ENCODE measurements at regions not wholly inside any gene's neighbourhood (a gene's known extent, or its start where the extent isn't known, plus 50 kb on each side); places are given as distances from the start of the nearest gene placed in this dataset.

GRCh38 chr13:33377411-33377810, 91.9 kb upstream of the STARD13 start:
- BruUV-seq (replicated peaks): no TSS peak
- intact Hi-C loops (cut with micrococcal nuclease; ENCODE audit: unreplicated experiment): no loop called here
- CTCF ChIA-PET: no interaction called here

GRCh38 chr13:33377825-33378224, 92.3 kb upstream of the STARD13 start:
- intact Hi-C loops (cut with micrococcal nuclease; ENCODE audit: unreplicated experiment): no loop called here

More at GRCh38 chr13:33377411-33377810, 91.9 kb upstream of the STARD13 start:
- H3K36me3 ChIP-seq (ENCODE audit: insufficient read depth, low read length, poor library complexity, severe bottlenecking): no peaks in the 10 kb centered on the region
- H3K9me3 ChIP-seq (ENCODE audit: low read depth, low read length, poor library complexity, severe bottlenecking): no peaks in the 10 kb centered on the region
- TF ChIP-seq CTCF (conservative IDR thresholded peaks at IDR 0.05; ENCODE audit: low read depth, low read length) (no peak), EZH2 (IDR thresholded peaks at IDR 0.05; ENCODE audit: borderline replicate concordance, low read depth, low read length, poor library complexity, severe bottlenecking) (no peak)
- DNase-seq (ENCODE audit: low spot score): no peak
- H3K27ac ChIP-seq (ENCODE audit: low read depth, low read length, poor library complexity, severe bottlenecking): no peak overlapping the region
- no peaks in the 10 kb centered on the region for H3K27me3 ChIP-seq (replicated peaks; ENCODE audit: insufficient read depth, low read depth, low read length, poor library complexity)
- POLR2A ChIA-PET (ENCODE audit: low non-redundant PET): no interaction called here
- no peak overlapping the region for H3K4me3 ChIP-seq (ENCODE audit: low read depth, low read length, poor library complexity, severe bottlenecking)
- H3K4me1 ChIP-seq (ENCODE audit: insufficient read depth, low read length, poor library complexity, severe bottlenecking): no peaks in the 10 kb centered on the region

GRCh38 chr13:33379608-33380007, 94.1 kb upstream of the STARD13 start:
- peaks cover 6% of the 10 kb centered on the region for H3K4me1 ChIP-seq (ENCODE audit: insufficient read depth, low read length, poor library complexity, severe bottlenecking)
- H3K9me3 ChIP-seq (ENCODE audit: low read depth, low read length, poor library complexity, severe bottlenecking): no peaks in the 10 kb centered on the region
- POLR2A ChIA-PET (ENCODE audit: low non-redundant PET): no interaction called here
- H3K36me3 ChIP-seq (ENCODE audit: insufficient read depth, low read length, poor library complexity, severe bottlenecking): no peaks in the 10 kb centered on the region
- TF ChIP-seq CTCF (conservative IDR thresholded peaks at IDR 0.05; ENCODE audit: low read depth, low read length) (no peak), EZH2 (IDR thresholded peaks at IDR 0.05; ENCODE audit: borderline replicate concordance, low read depth, low read length, poor library complexity, severe bottlenecking) (no peak)
- H3K27ac ChIP-seq (ENCODE audit: low read depth, low read length, poor library complexity, severe bottlenecking): no peak overlapping the region
- H3K27me3 ChIP-seq (replicated peaks; ENCODE audit: insufficient read depth, low read depth, low read length, poor library complexity): no peaks in the 10 kb centered on the region
- BruUV-seq (replicated peaks): no TSS peak
- no peak overlapping the region for H3K4me3 ChIP-seq (ENCODE audit: low read depth, low read length, poor library complexity, severe bottlenecking)
- no peak for DNase-seq (ENCODE audit: low spot score)
- intact Hi-C loops (cut with micrococcal nuclease; ENCODE audit: unreplicated experiment): no loop called here
- CTCF ChIA-PET: no interaction called here

More at GRCh38 chr13:33377825-33378224, 92.3 kb upstream of the STARD13 start:
- TF ChIP-seq EZH2 (IDR thresholded peaks at IDR 0.05; ENCODE audit: borderline replicate concordance, low read depth, low read length, poor library complexity, severe bottlenecking) (no peak), CTCF (conservative IDR thresholded peaks at IDR 0.05; ENCODE audit: low read depth, low read length) (no peak)
- no peaks in the 10 kb centered on the region for H3K27me3 ChIP-seq (replicated peaks; ENCODE audit: insufficient read depth, low read depth, low read length, poor library complexity)
- no peaks in the 10 kb centered on the region for H3K36me3 ChIP-seq (ENCODE audit: insufficient read depth, low read length, poor library complexity, severe bottlenecking)
- no peak overlapping the region for H3K27ac ChIP-seq (ENCODE audit: low read depth, low read length, poor library complexity, severe bottlenecking)
- H3K9me3 ChIP-seq (ENCODE audit: low read depth, low read length, poor library complexity, severe bottlenecking): no peaks in the 10 kb centered on the region
- H3K4me1 ChIP-seq (ENCODE audit: insufficient read depth, low read length, poor library complexity, severe bottlenecking): no peaks in the 10 kb centered on the region
- no peak overlapping the region for H3K4me3 ChIP-seq (ENCODE audit: low read depth, low read length, poor library complexity, severe bottlenecking)
- POLR2A ChIA-PET (ENCODE audit: low non-redundant PET): no interaction called here
- DNase-seq (ENCODE audit: low spot score): no peak
- CTCF ChIA-PET: no interaction called here
- BruUV-seq (replicated peaks): no TSS peak
